ENCODE measurements at regions not wholly inside any gene's neighbourhood (a gene's known extent, or its start where the extent isn't known, plus 50 kb on each side); places are given as distances from the start of the nearest gene placed in this dataset.

DNA sequence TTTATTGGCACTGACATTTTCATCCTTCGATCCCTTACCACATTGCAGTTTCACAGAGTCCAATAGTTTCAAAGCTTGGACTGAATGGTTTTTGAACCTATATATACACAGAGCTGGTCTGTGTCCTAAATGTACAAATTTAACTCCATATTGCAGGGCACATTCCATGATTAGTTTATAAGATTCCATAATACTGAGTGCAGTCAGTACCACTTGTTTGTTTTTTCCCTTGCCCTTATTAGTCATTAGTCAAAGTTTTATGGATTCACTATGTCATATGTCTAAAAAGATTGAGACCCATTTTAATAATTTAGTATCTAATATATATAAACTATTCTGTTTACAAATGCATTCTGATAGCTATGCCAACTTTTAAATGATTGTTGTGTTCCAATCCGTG lies 654.8 kb upstream of the MEF2C start:
- Histone ChIP-seq H4K91ac (ENCODE audit: insufficient read depth, low read depth, low read length) (no peak overlapping the region), H3K4me2 (ENCODE audit: low read depth, low read length) (no peak overlapping the region), H3K27ac (ENCODE audit: insufficient read depth, low read length) (no peak overlapping the region), H3K23ac (ENCODE audit: low read depth, low read length) (no peak overlapping the region), H2BK120ac (ENCODE audit: low read depth, low read length) (no peak overlapping the region), H3K79me1 (ENCODE audit: low read depth in 1 of 2, low read length in 2 of 2) (no peaks in the 10 kb centered on the region), H3K56ac (ENCODE audit: extremely low read depth, insufficient read depth, low read length) (no peak overlapping the region), H2BK15ac (ENCODE audit: low read depth, low read length) (no peak overlapping the region), H4K8ac (ENCODE audit: low read depth in 2 of 2, low read length in 2 of 2) (no peak overlapping the region), H3K9ac (ENCODE audit: low read depth, low read length) (no peak overlapping the region), H3K4me3 (ENCODE audit: insufficient read depth, low read depth, low read length) (no peak overlapping the region), H3K18ac (ENCODE audit: low read depth, low read length) (no peak overlapping the region), H2BK5ac (ENCODE audit: low read depth, low read length, poor library complexity, severe bottlenecking) (no peak overlapping the region), H4K5ac (ENCODE audit: low read depth, low read length) (no peak overlapping the region), H2BK20ac (ENCODE audit: low read depth, low read length) (no peak overlapping the region), H3K9me1 (ENCODE audit: insufficient read depth, low read length) (no peaks in the 10 kb centered on the region), H2AK5ac (ENCODE audit: low read depth, low read length) (no peak overlapping the region), H2AK9ac (replicated peaks; ENCODE audit: low read depth, low read length, poor library complexity) (no peak overlapping the region), H3K9me3 (ENCODE audit: control insufficient read depth, insufficient read depth, low read length) (no peaks in the 10 kb centered on the region), H3K4me1 (ENCODE audit: control insufficient read depth, insufficient read depth, low read length) (no peaks in the 10 kb centered on the region), H2AFZ (replicated peaks; ENCODE audit: low read length, poor library complexity) (no peak overlapping the region), H3K4ac (ENCODE audit: low read depth, low read length) (no peak overlapping the region), H3K14ac (replicated peaks; ENCODE audit: low read depth, low read length) (no peak overlapping the region), H3K36me3 (ENCODE audit: control insufficient read depth, insufficient read depth, low read length) (no peaks in the 10 kb centered on the region), H3K27me3 (ENCODE audit: control insufficient read depth, insufficient read depth, low read length) (no peaks in the 10 kb centered on the region), H4K20me1 (ENCODE audit: insufficient read depth, low read length) (no peaks in the 10 kb centered on the region)
- in situ Hi-C loops (cut with MboI; ENCODE audit: low sequenced_read_pairs): no loop called here
- dilution Hi-C loops (cut with HindIII; ENCODE audit: low sequenced_read_pairs, unreplicated experiment): no loop called here
- CTCF ChIA-PET: no interaction called here
- WGBS, 2 experiments (ENCODE audit: extremely low coverage in 2 of 2, insufficient read length in 1 of 2): no CpG with 5 or more reads among the region's 2 CpGs
- DNase-seq: no peak
- TF ChIP-seq SMC3 (IDR thresholded peaks at IDR 0.05; ENCODE audit: low read depth, low read length) (no peak), CHD1 (IDR thresholded peaks at IDR 0.05; ENCODE audit: low read depth, low read length) (no peak)
- TF ChIP-seq, protein P1, sequence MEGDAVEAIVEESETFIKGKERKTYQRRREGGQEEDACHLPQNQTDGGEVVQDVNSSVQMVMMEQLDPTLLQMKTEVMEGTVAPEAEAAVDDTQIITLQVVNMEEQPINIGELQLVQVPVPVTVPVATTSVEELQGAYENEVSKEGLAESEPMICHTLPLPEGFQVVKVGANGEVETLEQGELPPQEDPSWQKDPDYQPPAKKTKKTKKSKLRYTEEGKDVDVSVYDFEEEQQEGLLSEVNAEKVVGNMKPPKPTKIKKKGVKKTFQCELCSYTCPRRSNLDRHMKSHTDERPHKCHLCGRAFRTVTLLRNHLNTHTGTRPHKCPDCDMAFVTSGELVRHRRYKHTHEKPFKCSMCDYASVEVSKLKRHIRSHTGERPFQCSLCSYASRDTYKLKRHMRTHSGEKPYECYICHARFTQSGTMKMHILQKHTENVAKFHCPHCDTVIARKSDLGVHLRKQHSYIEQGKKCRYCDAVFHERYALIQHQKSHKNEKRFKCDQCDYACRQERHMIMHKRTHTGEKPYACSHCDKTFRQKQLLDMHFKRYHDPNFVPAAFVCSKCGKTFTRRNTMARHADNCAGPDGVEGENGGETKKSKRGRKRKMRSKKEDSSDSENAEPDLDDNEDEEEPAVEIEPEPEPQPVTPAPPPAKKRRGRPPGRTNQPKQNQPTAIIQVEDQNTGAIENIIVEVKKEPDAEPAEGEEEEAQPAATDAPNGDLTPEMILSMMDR (conservative IDR thresholded peaks at IDR 0.05; ENCODE audit: low read depth, low read length): no peak
- no TSS peak for BruUV-seq (replicated peaks)
- ATAC-seq (ENCODE audit: low read depth): no peak
- intact Hi-C loops (cut with micrococcal nuclease): no loop called here
- POLR2A ChIA-PET (ENCODE audit: unreplicated experiment): no interaction called here
